A549 (cell line): ENCODE measurements at regions not wholly inside any gene's neighbourhood (a gene's known extent, or its start where the extent isn't known, plus 50 kb on each side); places are given as distances from the start of the nearest gene placed in this dataset.

Experiments
- CBX2 ChIP-seq: fragments of 200-600 bp; sonication (generic); IDR thresholded peaks from 2 replicates; pipeline ENCODE4 v1.6.1; 2016; ENCODE audit warnings: low read depth, mild to moderate bottlenecking, borderline replicate concordance
- EP300 ChIP-seq, 2 experiments: fragments of >200 bp; sonication (Bioruptor Twin); formaldehyde crosslinking; IDR thresholded peaks; 2 replicates in 1 of 2; 3 replicates in 1 of 2; pipeline ENCODE4 v1.6.1; 2016 to 2017
- FOSL2 ChIP-seq, 2 experiments: fragments of 450-650 bp in 1 of 2; fragments of >200 bp in 1 of 2; sonication (Bioruptor Twin) in 1 of 2; formaldehyde crosslinking; IDR thresholded peaks; 2 replicates each; pipeline versions ENCODE4 v1.5.0 to v1.6.1; 2016 to 2020; ENCODE audit warnings: mild to moderate bottlenecking in 1 of 2, moderate library complexity in 1 of 2
- KDM1A ChIP-seq: fragments of 200-600 bp; sonication (generic); IDR thresholded peaks from 2 replicates; pipeline ENCODE4 v1.6.1; 2016; ENCODE audit warnings: low read depth, mild to moderate bottlenecking
- KDM5A ChIP-seq: fragments of 200-600 bp; sonication (generic); IDR thresholded peaks from 2 replicates; pipeline ENCODE4 v1.6.1; 2016; ENCODE audit warnings: antibody characterized with exemption, mild to moderate bottlenecking
- MYC ChIP-seq: IDR thresholded peaks from 2 replicates; pipeline ENCODE4 v1.6.1; 2012; ENCODE audit warnings: mild to moderate bottlenecking, inconsistent platforms, low read length, improper control_type of control experiment, borderline replicate concordance
- RCOR1 ChIP-seq: fragments of 150-350 bp; IDR thresholded peaks from 2 replicates; pipeline ENCODE4 v1.6.1; 2014; ENCODE audit warnings: antibody characterized with exemption, low read length, low read depth
- RNF2 ChIP-seq: fragments of 200-600 bp; sonication (generic); IDR thresholded peaks from 2 replicates; pipeline ENCODE4 v1.6.1; 2016; ENCODE audit warnings: low read depth, mild to moderate bottlenecking, antibody characterized with exemption, moderate library complexity, borderline replicate concordance
- TF ChIP-seq, protein P1 (sequence below): fragments of >200 bp; sonication (Bioruptor Twin); formaldehyde crosslinking; IDR thresholded peaks from 3 replicates; pipeline ENCODE4 v1.5.1; 2016
- TF ChIP-seq, protein P2 (sequence below): IDR thresholded peaks from 2 replicates; pipeline ENCODE4 v1.6.1; 2012; ENCODE audit warnings: low read depth, borderline replicate concordance
- TF ChIP-seq, protein P3 (sequence below): fragments of 250-450 bp; sonication (Bioruptor Pico); IDR thresholded peaks from 2 replicates; pipeline ENCODE4 v1.5.0; 2021; ENCODE audit warnings: mild to moderate bottlenecking, moderate library complexity, borderline replicate concordance

DNA sequence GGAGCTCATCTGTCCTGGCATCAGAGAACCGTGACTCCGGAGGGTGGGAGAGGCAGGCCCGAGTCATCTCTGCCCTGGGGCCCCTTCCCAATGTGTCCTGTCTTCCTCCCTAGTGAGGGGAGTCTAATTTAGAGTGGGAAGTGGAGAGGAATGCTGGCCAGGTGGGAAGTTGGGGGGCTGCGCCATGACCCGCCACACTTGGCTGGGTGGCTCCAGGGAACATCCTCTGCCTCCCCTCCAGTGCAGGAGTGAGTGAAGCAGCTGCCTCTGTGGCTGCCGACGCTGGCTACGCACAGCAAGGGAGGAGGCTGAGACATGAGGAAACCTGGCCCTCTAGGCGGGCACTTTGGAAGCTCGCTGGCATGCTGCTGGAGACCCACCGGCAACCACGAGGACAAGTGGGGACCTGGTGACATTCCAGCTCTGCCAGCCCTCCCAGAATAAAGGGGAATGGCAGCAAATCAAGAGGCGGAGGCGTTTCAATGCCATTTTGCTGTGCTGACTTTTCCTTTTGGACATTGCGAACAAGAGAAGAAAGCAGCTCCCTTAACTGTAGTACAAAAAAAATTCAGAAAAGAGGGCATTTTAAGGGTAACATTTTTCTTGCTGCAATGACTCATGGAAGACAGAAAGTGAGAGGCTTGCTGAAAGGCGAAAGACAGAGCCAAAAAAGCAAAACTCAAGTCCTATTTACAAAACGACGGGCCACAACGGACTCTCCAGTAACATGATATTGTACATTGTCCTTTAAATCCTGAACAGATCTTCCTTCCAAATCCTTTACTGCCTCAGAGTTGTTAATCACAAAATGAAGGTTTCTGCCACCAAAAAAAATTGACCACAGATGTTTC is 121.2 kb upstream of the PITRM1 start:
- TF ChIP-seq, protein P1, sequence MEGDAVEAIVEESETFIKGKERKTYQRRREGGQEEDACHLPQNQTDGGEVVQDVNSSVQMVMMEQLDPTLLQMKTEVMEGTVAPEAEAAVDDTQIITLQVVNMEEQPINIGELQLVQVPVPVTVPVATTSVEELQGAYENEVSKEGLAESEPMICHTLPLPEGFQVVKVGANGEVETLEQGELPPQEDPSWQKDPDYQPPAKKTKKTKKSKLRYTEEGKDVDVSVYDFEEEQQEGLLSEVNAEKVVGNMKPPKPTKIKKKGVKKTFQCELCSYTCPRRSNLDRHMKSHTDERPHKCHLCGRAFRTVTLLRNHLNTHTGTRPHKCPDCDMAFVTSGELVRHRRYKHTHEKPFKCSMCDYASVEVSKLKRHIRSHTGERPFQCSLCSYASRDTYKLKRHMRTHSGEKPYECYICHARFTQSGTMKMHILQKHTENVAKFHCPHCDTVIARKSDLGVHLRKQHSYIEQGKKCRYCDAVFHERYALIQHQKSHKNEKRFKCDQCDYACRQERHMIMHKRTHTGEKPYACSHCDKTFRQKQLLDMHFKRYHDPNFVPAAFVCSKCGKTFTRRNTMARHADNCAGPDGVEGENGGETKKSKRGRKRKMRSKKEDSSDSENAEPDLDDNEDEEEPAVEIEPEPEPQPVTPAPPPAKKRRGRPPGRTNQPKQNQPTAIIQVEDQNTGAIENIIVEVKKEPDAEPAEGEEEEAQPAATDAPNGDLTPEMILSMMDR, result no peak
- TF ChIP-seq RNF2 (no peak), KDM1A (no peak), KDM5A (no peak), CBX2 (no peak), EP300 (IDR thresholded peaks at IDR 0.05) (no peak), MYC (no peak), RCOR1 (no peak), FOSL2 (IDR thresholded peaks at IDR 0.05) (no peak), FOSL2 (CRISPR knock-in tag; IDR thresholded peaks at IDR 0.05) (no peak)
- TF ChIP-seq, protein P2, sequence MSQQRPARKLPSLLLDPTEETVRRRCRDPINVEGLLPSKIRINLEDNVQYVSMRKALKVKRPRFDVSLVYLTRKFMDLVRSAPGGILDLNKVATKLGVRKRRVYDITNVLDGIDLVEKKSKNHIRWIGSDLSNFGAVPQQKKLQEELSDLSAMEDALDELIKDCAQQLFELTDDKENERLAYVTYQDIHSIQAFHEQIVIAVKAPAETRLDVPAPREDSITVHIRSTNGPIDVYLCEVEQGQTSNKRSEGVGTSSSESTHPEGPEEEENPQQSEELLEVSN, result no peak
- TF ChIP-seq, protein P3, sequence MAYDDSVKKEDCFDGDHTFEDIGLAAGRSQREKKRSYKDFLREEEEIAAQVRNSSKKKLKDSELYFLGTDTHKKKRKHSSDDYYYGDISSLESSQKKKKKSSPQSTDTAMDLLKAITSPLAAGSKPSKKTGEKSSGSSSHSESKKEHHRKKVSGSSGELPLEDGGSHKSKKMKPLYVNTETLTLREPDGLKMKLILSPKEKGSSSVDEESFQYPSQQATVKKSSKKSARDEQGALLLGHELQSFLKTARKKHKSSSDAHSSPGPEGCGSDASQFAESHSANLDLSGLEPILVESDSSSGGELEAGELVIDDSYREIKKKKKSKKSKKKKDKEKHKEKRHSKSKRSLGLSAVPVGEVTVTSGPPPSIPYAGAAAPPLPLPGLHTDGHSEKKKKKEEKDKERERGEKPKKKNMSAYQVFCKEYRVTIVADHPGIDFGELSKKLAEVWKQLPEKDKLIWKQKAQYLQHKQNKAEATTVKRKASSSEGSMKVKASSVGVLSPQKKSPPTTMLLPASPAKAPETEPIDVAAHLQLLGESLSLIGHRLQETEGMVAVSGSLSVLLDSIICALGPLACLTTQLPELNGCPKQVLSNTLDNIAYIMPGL (CRISPR knock-in tag), result no peak
